Central memory CD8-positive, alpha-beta T cell (primary cell): ENCODE measurements at regions not wholly inside any gene's neighbourhood (a gene's known extent, or its start where the extent isn't known, plus 50 kb on each side); places are given as distances from the start of the nearest gene placed in this dataset.
A peak's percentile ranks its signal among the peaks of the same experiment; 100 is the strongest.
"Not testable (repeated sequence)": the region's sequence is repeated elsewhere in the genome, so short reads cannot be mapped to it uniquely, and the experiment has no call there.

ENCODE experiments used
- ATAC-seq: fragments of 150-1000 bp; cut with Tn5 transposase; replicated peaks from 2 replicates; pipeline ENCODE4 v1.10.0; 2022; ENCODE audit warnings: mild to moderate bottlenecking, moderate FRiP score, moderate number of reproducible peaks; ENCODE audit not compliant: poor library complexity, severe bottlenecking; ENCODE audit errors: extremely low read depth
- DNase-seq, 2 donors: peaks; one replicate each; pipeline ENCODE4 v3.0.0; 2021; ENCODE audit warnings: low spot score in 2 of 2
- H3K27ac Mint-ChIP-seq: one replicate; pipeline ENCODE4 v1.8.0; 2022; ENCODE audit warnings: low read depth, mild to moderate bottlenecking, moderate library complexity, mixed read lengths
- H3K27me3 Mint-ChIP-seq: one replicate; pipeline ENCODE4 v1.8.0; 2022; ENCODE audit warnings: mixed read lengths
- H3K36me3 Mint-ChIP-seq: one replicate; pipeline ENCODE4 v1.8.0; 2022; ENCODE audit warnings: mild to moderate bottlenecking, moderate library complexity, mixed read lengths; ENCODE audit not compliant: insufficient read depth
- H3K4me1 Mint-ChIP-seq: one replicate; pipeline ENCODE4 v1.8.0; 2022; ENCODE audit warnings: mixed read lengths
- H3K4me3 Mint-ChIP-seq: one replicate; pipeline ENCODE4 v1.8.0; 2022; ENCODE audit warnings: mild to moderate bottlenecking, moderate library complexity, mixed read lengths
- H3K9me3 Mint-ChIP-seq: one replicate; pipeline ENCODE4 v1.8.0; 2022; ENCODE audit warnings: mixed read lengths

GRCh38 chr21:6072691-6073090, 4448.7 kb upstream of the TPTE start:
- H3K4me1 Mint-ChIP-seq, H3K27me3 Mint-ChIP-seq, H3K9me3 Mint-ChIP-seq, DNase-seq, ATAC-seq, H3K36me3 Mint-ChIP-seq, H3K27ac Mint-ChIP-seq, H3K4me3 Mint-ChIP-seq: not testable (repeated sequence)

- not testable (repeated sequence) for H3K36me3 Mint-ChIP-seq, DNase-seq, H3K27ac Mint-ChIP-seq, ATAC-seq, H3K4me3 Mint-ChIP-seq, H3K4me1 Mint-ChIP-seq, H3K27me3 Mint-ChIP-seq, H3K9me3 Mint-ChIP-seq
These were observed 4447.2 kb upstream of the TPTE start for GRCh38 chr21:6073993-6074705.

GRCh38 chr21:6074935-6075334, 4446.4 kb upstream of the TPTE start:
- H3K36me3 Mint-ChIP-seq, DNase-seq, ATAC-seq, H3K4me3 Mint-ChIP-seq, H3K27ac Mint-ChIP-seq, H3K27me3 Mint-ChIP-seq, H3K9me3 Mint-ChIP-seq, H3K4me1 Mint-ChIP-seq: not testable (repeated sequence)

DNA sequence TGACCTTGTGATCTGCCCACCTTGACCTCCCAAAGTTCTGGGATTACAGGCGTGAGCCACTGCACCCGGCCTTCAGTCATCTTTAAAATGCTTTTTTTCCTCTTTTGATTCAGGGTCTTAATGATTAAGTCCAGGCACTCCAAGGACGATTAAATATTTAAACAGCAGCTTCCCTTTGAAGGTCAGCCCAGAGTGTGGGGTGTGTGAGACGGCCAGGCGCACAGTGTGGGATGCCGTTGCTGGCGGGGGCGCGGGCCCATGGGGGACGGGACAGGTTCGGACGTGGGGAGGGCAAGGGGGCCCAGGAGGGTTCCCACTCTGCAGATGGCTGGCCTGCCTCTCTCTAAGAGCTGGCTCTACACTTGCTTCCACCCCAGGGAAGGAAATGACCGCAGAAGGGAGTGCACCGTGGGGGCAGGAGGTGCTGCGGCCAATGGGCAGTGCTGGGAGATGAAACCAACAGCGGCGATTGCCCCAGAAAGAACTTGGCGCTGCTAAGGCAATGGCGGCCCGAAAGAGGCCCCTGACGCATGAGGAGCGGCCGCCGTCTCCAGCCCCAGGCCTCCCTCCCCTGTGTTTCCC, 4445.7 kb upstream of the TPTE start:
- H3K36me3 Mint-ChIP-seq, ATAC-seq, H3K9me3 Mint-ChIP-seq, H3K4me1 Mint-ChIP-seq, H3K4me3 Mint-ChIP-seq, DNase-seq, H3K27me3 Mint-ChIP-seq, H3K27ac Mint-ChIP-seq: not testable (repeated sequence)

DNA sequence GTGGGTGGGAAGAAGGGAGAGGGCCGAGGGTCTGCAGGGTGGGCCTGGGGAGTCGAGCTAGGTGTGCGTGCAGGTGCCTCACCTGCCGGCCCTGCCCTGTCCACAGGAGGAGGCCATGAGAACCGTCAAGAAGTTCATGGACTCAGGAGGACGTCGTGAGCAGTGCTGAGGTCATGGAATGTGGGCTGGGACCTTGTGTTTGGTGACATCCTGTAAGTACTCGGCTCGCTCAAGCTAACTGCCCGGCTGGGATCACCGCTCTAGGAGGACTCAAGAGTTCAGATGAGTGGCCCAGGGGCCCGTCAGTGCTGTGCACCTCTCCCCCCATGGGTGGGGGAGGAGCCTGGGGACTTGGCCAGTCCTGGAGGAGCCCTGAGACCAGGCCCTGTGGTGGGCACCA, 4444.0 kb upstream of the TPTE start:
- not testable (repeated sequence) for H3K9me3 Mint-ChIP-seq, H3K4me1 Mint-ChIP-seq, ATAC-seq, DNase-seq, H3K27me3 Mint-ChIP-seq, H3K4me3 Mint-ChIP-seq, H3K27ac Mint-ChIP-seq, H3K36me3 Mint-ChIP-seq

DNA sequence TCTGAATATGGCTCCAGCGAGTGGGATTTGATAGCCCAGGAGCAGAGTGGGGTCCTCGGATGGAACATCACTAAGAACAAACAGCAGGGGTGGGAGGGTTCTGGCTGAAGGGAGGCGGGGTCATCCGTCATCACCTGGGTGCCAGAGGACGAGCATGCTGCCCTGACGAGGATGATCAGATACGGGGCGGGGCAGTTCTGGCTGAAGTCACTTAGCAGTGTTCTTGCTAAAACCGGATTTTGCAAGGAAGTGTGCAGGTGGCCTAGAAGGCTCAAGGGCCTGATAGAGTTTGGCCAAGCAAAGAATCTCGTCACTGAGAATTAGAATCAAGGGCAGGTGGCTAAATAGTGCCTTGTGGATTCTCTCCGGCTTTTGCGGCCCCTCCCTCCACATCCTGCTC, 4442.5 kb upstream of the TPTE start:
- not testable (repeated sequence) for H3K4me3 Mint-ChIP-seq, ATAC-seq, H3K36me3 Mint-ChIP-seq

GRCh38 chr21:6080941-6081655, 4440.3 kb upstream of the TPTE start:
- not testable (repeated sequence) for H3K4me3 Mint-ChIP-seq, H3K36me3 Mint-ChIP-seq, DNase-seq, H3K27me3 Mint-ChIP-seq, H3K9me3 Mint-ChIP-seq, H3K27ac Mint-ChIP-seq, H3K4me1 Mint-ChIP-seq, ATAC-seq

More for the DNA sequence above, 4442.5 kb upstream of the TPTE start:
- not testable (repeated sequence) for DNase-seq, H3K9me3 Mint-ChIP-seq, H3K27me3 Mint-ChIP-seq, H3K27ac Mint-ChIP-seq, H3K4me1 Mint-ChIP-seq

DNA sequence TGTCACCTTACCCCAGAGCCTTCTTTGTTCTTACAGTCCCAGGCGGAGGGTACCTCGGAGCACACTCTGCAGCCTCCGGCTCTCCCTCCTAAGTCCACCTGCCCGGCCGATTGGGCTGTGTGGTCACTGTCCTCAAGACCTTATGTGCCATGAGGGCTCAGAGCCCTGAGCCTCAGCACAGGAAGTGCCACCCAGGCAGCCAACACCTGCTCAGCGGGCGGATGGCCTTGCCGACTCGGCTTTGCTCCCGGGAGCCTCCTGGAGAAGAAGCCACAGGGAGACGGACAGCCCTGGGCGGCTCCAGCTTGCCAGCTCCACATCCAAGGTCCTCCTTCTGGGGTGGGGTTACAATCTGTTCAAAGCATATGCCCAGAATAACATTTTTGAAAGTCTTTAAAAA, 4439.2 kb upstream of the TPTE start:
- not testable (repeated sequence) for H3K27ac Mint-ChIP-seq, H3K9me3 Mint-ChIP-seq, H3K27me3 Mint-ChIP-seq, DNase-seq, ATAC-seq, H3K36me3 Mint-ChIP-seq, H3K4me3 Mint-ChIP-seq, H3K4me1 Mint-ChIP-seq

DNA sequence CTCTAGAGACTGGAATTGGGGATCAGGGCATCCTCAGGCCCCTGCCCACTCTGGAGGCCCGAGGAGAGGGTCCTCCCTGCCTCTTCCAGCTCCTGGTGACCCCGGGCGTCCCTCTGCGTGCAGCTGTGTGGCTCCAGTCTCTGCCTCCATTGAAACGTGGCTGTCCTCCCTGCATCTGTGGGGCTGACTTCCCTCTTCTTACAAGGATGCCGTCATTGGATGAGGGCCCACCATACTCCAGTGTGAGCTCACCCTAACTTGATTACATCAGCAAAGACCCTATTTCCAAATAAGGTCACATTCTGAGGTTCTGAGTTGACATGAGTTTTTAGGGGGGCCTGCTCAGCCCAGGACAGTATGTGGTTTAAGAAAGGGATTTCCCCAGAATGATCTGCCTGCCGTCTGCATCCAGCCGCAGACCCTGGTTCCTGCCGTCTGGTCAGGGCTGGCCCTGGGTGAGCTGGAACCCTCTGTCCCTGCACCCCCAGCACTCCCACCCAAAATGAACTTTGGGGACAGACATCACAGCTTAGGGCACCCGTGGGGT, 4437.7 kb upstream of the TPTE start:
- H3K27ac Mint-ChIP-seq, H3K4me3 Mint-ChIP-seq, H3K9me3 Mint-ChIP-seq, H3K36me3 Mint-ChIP-seq, DNase-seq, H3K4me1 Mint-ChIP-seq, H3K27me3 Mint-ChIP-seq: not testable (repeated sequence)
- peak; percentile 28 for ATAC-seq

GRCh38 chr21:6086038-6086437, 4435.3 kb upstream of the TPTE start:
- H3K27me3 Mint-ChIP-seq, ATAC-seq, H3K9me3 Mint-ChIP-seq, DNase-seq, H3K4me1 Mint-ChIP-seq, H3K4me3 Mint-ChIP-seq, H3K36me3 Mint-ChIP-seq, H3K27ac Mint-ChIP-seq: not testable (repeated sequence)

GRCh38 chr21:6087579-6088178, 4433.7 kb upstream of the TPTE start:
- not testable (repeated sequence) for ATAC-seq, H3K27ac Mint-ChIP-seq, H3K9me3 Mint-ChIP-seq, H3K27me3 Mint-ChIP-seq, H3K4me3 Mint-ChIP-seq, H3K4me1 Mint-ChIP-seq, DNase-seq, H3K36me3 Mint-ChIP-seq

DNA sequence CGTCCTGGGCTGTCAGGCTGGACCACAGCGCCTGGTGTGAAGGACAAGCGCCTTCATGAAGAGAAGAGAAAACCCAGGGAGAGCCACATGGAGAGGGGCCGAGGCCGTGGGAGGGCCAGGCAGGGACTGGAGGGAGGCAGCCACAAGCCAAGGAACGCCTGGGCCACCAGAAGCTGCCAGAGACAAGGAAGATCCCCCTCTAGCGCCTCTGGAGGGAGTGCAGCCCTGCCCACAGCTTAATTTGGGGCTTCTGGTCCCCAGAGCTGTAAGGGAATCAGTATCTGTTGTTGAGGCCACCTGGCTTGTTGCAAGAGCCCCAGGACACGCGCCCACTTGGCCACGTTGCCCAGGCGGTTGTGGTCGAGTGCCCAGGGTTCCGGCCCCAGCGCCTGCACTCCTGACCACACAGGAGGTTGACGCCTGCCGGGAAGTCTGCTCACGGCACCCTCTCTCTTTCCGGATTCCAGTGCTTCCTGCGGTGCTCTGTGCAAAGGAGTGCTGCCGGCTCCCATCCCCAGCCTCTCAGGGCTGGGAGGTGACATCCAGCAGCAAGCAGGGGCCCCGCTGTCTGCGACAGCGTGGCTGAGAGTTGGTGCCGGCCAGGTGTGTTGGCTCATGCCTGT, 4431.0 kb upstream of the TPTE start:
- H3K27me3 Mint-ChIP-seq, H3K9me3 Mint-ChIP-seq, H3K36me3 Mint-ChIP-seq, DNase-seq, ATAC-seq, H3K27ac Mint-ChIP-seq, H3K4me1 Mint-ChIP-seq, H3K4me3 Mint-ChIP-seq: not testable (repeated sequence)
